Cardiac fibroblast (primary cell): ENCODE measurements at regions not wholly inside any gene's neighbourhood (a gene's known extent, or its start where the extent isn't known, plus 50 kb on each side); places are given as distances from the start of the nearest gene placed in this dataset.

Experiments used
- DNase-seq, 2 donors: peaks; one replicate each; pipeline versions ENCODE4 v3.0.0 to v3.0.0-alpha.2; 2010; ENCODE audit warnings: low read depth in 2 of 2
- H3K4me3 ChIP-seq, 2 donors: replicated peaks in 1 of 2; 1 replicate in 1 of 2; 2 replicates in 1 of 2; pipeline ENCODE4 v1.5.1; 2011; ENCODE audit warnings: low read depth in 2 of 2, low read length in 2 of 2, mild to moderate bottlenecking in 2 of 2, moderate library complexity in 1 of 2
- TF ChIP-seq, protein P1 (sequence below): IDR thresholded peaks from one replicate; pipeline ENCODE4 v1.5.1; 2011; ENCODE audit warnings: low read depth, mild to moderate bottlenecking, low read length, inconsistent platforms

DNA sequence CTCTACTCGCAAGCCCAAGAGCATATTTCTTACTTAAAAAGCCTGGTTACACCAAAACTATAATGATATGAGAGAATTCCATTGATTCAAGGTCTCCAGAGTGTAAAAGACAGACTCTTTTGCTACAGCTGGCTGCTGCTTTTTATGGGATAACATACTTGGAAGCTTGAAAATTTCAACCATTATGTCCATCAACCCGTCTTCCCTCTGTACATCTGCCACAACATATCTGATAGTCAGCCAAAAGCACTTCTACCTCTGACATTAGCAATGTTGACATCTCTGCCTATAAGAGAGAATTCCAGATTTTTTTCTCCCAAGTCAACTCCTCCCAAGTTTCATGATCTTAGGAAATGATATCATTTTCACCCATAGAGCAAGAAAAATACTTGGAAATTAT is 54.4 kb upstream of the IQCM start:
- no peak for DNase-seq
- no peak overlapping the region for H3K4me3 ChIP-seq
- TF ChIP-seq, protein P1, sequence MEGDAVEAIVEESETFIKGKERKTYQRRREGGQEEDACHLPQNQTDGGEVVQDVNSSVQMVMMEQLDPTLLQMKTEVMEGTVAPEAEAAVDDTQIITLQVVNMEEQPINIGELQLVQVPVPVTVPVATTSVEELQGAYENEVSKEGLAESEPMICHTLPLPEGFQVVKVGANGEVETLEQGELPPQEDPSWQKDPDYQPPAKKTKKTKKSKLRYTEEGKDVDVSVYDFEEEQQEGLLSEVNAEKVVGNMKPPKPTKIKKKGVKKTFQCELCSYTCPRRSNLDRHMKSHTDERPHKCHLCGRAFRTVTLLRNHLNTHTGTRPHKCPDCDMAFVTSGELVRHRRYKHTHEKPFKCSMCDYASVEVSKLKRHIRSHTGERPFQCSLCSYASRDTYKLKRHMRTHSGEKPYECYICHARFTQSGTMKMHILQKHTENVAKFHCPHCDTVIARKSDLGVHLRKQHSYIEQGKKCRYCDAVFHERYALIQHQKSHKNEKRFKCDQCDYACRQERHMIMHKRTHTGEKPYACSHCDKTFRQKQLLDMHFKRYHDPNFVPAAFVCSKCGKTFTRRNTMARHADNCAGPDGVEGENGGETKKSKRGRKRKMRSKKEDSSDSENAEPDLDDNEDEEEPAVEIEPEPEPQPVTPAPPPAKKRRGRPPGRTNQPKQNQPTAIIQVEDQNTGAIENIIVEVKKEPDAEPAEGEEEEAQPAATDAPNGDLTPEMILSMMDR: no peak

DNA sequence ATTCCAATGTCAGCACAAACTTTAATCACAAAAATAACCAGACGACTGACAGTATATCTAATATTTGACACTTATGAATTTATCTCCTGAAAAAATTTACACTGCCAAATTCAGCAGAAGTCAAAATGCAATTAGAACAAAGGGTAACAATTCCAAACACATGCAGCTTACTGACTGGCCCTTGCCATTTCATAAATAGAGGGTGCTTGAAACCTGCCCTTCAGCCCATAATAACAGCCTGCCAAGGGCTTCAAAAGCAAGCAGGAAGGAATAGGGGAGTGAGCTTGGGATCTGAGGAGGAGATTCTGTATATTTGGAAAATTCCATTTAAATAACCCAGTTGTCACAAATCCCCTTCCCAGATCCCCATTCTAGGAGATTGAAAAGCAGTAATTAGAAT is 66.1 kb upstream of the IQCM start:
- DNase-seq: no peak
- H3K4me3 ChIP-seq: no peak overlapping the region
- TF ChIP-seq, protein P1: no peak

DNA sequence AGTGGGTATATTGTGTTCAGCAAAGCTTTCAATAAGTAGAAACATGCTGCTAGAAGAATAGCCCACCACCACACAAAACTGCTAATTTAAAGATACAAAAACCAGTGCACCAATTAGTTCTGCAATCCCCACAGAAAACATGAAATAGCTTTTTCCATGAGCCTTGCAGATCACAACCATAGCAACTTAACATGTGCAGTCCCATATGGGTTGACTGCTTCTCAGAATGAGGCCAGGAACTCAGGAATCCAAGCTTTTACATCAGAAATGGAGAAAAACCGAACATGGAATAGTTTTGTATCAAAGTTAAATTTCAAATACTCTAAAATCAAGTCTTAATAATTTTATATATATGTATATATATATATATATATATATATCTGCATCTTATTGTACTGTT is 66.6 kb upstream of the IQCM start:
- no peak for DNase-seq
- H3K4me3 ChIP-seq: no peak overlapping the region
- TF ChIP-seq, protein P1: no peak

DNA sequence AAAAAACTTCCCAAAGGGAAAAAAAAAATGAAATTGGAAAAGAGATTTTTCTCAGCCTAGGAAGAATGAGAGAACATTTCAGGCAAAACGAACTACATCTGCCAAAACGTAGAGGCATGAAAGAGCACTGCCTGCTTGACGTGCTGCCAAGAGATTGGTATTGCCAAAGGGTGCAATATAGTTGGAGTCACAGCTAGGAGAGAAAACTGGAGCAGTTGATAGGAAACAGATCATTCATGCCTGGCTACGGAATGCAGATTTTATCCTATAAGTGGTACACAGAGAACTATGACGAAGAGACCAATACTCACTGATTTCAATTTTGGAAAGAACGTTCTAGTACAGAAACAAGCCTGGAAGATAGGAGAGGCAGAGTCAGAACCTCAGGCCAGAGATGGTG is 68.4 kb upstream of the IQCM start:
- TF ChIP-seq, protein P1: no peak
- H3K4me3 ChIP-seq: no peak overlapping the region
- DNase-seq: peak in 1 of 2 donors; percentile 50

DNA sequence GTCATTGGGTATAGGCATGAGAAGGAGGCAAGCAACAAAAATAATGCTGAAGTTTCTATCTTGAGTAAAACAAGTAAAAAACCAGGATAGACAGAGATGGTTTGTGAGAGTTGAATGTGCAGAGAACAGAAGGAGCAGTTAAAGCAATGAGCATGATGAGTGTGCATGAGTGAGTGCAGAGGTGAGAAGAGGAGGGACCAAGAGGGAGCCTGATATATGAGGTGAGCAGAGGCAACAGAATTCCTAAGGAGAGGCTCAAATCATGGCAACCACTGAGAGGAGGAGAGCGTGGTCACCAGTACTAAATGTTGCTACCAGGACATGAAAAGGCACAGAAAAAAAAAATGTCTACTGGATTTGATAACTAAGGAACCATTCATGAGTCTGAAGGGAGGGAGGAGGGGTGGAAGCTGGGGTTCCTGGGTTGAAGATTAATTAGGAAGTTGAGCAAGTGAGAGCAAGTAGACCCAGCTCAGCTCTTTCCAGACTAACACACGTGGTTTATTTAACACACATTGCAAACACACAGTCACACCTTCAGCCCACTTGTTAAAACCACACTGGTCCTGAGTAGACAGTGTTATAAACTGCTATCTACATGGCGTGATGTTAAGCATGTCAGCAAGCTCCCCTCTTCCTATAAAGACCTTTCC is 69.0 kb upstream of the IQCM start:
- TF ChIP-seq, protein P1: no peak
- no peak overlapping the region for H3K4me3 ChIP-seq
- no peak for DNase-seq

DNA sequence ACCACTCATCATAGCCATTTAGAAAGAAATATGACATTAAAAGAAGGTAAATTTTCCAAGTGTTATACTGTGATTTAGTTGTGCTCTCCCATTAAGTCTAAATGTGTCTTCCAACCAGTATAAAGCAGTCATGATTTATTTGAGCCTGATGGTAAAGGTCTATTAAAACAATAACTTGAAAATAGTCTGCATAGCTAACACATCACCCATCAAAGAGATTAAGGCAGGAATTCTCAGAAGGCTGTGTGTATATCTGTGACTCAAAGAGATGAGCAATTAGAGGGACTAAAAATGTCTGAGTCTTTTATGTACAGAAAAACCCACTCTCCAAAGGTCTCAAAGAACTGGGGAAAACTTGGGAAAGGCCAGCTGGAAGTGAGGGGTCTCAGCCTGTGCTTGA is 70.3 kb upstream of the IQCM start:
- TF ChIP-seq, protein P1: no peak
- DNase-seq: peak; percentile 14 to 56

More for the DNA sequence above, 70.3 kb upstream of the IQCM start:
- no peak overlapping the region for H3K4me3 ChIP-seq
